ENCODE measurements at regions not wholly inside any gene's neighbourhood (a gene's known extent, or its start where the extent isn't known, plus 50 kb on each side); places are given as distances from the start of the nearest gene placed in this dataset.

GRCh38 chr6:33896391-33897188 lies 92.8 kb upstream of the MLN start:
- intact Hi-C loops (cut with DNase I), result no loop called here
- H3K36me3 ChIP-seq, result no peaks in the 10 kb centered on the region
- H3K27me3 ChIP-seq, result no peaks in the 10 kb centered on the region
- no peak for TF ChIP-seq CTCF (IDR thresholded peaks at IDR 0.05)
- H3K4me1 ChIP-seq, result peaks cover 4% of the 10 kb centered on the region
- no peak overlapping the region for H3K27ac ChIP-seq
- no peak overlapping the region for H3K4me3 ChIP-seq
- DNase-seq (no peak), ATAC-seq (no peak)
- H3K9me3 ChIP-seq, result no peaks in the 10 kb centered on the region

GRCh38 chr6:33895988-33896387 lies 92.2 kb upstream of the MLN start:
- peaks cover 4% of the 10 kb centered on the region for H3K4me1 ChIP-seq
- ATAC-seq (no peak), DNase-seq (no peak)
- TF ChIP-seq CTCF (IDR thresholded peaks at IDR 0.05), result no peak
- no peaks in the 10 kb centered on the region for H3K36me3 ChIP-seq
- H3K27ac ChIP-seq, result no peak overlapping the region
- no peak overlapping the region for H3K4me3 ChIP-seq
- no peaks in the 10 kb centered on the region for H3K27me3 ChIP-seq
- H3K9me3 ChIP-seq, result no peaks in the 10 kb centered on the region
- intact Hi-C loops (cut with DNase I), result no loop called here

GRCh38 chr6:33895296-33895695 lies 91.5 kb upstream of the MLN start:
- DNase-seq (no peak), ATAC-seq (no peak)
- intact Hi-C loops (cut with DNase I), result no loop called here
- Histone ChIP-seq H3K27ac (no peak overlapping the region), H3K9me3 (no peaks in the 10 kb centered on the region), H3K4me3 (no peak overlapping the region), H3K36me3 (no peaks in the 10 kb centered on the region), H3K27me3 (no peaks in the 10 kb centered on the region), H3K4me1 (peaks cover 4% of the 10 kb centered on the region)
- TF ChIP-seq CTCF (IDR thresholded peaks at IDR 0.05), result no peak

GRCh38 chr6:33894438-33894837 lies 90.6 kb upstream of the MLN start:
- DNase-seq (no peak), ATAC-seq (no peak)
- intact Hi-C loops (cut with DNase I), result no loop called here
- no peak for TF ChIP-seq CTCF (IDR thresholded peaks at IDR 0.05)
- Histone ChIP-seq H3K27ac (no peak overlapping the region), H3K27me3 (no peaks in the 10 kb centered on the region), H3K4me1 (peaks cover 4% of the 10 kb centered on the region), H3K36me3 (no peaks in the 10 kb centered on the region), H3K4me3 (no peak overlapping the region), H3K9me3 (no peaks in the 10 kb centered on the region)

GRCh38 chr6:33892581-33893346 lies 89.0 kb upstream of the MLN start:
- Histone ChIP-seq H3K4me1 (peaks cover 4% of the 10 kb centered on the region), H3K27me3 (no peaks in the 10 kb centered on the region), H3K4me3 (no peak overlapping the region), H3K36me3 (no peaks in the 10 kb centered on the region), H3K9me3 (no peaks in the 10 kb centered on the region), H3K27ac (no peak overlapping the region)
- DNase-seq (no peak), ATAC-seq (no peak)
- no peak for TF ChIP-seq CTCF (IDR thresholded peaks at IDR 0.05)
- intact Hi-C loops (cut with DNase I), result no loop called here
